ENCODE measurements at regions not wholly inside any gene's neighbourhood (a gene's known extent, or its start where the extent isn't known, plus 50 kb on each side); places are given as distances from the start of the nearest gene placed in this dataset.
"Not testable (repeated sequence)": the region's sequence is repeated elsewhere in the genome, so short reads cannot be mapped to it uniquely, and the experiment has no call there.

DNA sequence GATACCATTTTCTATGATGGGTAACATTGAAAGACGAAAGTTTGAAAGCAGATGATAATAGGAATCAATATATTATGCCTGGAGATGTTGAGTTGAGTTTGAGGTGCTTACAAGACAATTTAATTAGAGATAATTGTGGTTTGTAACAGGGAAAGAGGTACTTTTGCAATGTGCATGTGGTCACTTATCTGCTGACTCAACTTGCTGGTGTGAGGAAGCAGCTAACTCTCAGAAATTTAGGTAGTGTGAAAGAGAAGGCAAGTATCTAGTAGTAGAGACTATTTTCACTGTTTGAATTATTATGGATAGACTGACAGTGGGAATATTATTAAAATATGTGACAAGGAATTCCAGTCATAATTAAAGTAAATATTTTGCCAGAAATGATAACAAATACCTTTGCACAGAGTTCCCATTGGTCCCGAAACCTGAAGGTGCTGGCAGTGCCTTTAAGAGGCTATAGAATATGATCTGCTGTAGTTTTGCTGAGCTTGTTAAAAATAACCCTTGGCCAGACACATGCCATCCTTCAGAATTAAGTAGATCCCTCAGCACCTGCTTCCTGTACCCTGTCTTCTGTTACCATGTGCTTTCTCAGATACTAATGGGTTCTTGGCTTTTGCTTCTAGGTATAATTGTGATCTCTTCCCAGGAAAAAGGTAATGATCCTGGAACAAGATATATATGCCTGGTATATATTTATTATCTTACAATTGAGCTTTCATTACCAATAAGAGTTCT lies 315.9 kb downstream of the BCHE start:
- no peak for DNase-seq (ENCODE audit: low spot score)

DNA sequence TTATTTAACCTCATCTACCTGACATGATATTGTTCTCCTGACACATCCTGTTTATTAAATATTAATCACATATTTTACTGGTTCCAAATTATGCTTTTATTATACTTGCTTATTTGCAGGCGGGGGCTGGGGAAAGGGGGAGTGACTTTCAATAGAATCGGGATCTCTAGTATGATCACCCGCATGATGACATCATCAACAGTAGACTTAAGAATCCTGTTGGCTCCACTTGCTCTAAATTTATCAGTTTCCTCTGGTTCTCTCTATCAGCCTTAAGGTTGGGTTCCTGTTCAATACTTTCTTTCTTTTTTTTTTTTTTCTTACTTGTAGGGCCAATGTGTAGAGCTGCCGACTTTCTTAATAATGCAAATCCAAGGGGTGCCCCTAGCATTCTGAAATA lies 317.5 kb downstream of the BCHE start:
- DNase-seq (ENCODE audit: low spot score) = no peak

DNA sequence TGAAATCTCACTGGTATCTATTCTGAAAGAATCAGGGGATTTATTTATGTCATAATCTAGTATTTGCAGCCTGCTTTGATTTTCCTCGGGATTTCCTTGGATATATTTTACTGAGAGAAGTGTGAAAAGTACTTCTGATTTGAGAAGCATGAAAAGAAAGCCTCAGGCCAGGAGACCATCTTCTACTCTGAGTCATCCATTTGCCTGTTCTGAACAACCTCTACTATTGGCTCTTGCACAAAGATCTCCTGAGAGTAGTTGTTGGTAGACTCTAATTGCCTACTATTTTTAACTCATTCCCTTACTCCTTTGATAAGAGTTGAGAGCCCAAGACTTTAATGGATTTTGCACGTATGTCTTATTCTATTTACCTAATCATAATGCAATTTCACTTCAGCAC lies 318.9 kb downstream of the BCHE start:
- DNase-seq (ENCODE audit: low spot score) = no peak

DNA sequence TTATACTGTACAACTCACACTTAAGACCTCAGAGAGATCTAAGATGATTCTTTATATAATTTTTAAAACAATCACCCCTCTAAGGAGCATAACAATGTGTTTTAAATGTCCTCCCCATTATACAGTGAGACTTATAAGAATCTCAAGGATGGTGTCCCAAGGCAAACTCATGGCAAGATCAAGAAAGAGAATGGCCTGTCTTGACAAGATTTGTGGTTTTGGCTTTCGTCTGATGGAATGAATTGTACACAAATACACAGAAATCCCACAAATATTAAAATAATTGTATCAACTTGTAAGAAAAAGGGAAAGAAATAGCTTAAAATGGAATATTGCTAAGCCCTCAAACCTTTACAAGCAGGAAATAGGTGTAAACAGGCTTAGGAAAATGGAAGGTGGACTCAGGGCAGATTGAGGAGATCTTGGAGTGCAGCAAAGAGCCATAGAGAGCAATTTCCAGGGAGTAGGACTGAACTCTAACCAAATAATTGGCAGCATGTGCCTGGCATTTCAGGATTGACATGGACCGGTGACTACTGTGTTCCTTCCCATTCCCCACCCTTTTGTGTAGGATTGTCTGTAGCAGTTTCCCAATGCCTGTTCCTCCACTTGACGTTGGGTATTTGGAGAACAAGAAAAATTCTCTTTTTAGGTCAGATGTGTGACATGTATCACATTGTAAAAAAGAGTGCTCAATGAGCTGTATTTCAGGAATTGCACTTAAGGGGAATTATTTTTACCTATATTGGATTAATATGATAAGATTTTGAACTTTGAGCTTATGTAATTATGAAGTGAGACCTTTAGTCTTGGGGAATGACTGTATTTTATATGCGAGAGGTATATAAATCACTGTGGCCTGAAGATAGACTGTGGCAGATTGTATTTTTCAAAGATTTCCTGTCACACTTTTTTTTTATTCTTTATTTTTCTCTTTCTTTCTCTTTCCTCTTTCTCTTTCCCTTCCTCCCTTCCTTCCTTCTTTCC lies 317.8 kb upstream of the SLITRK3 start:
- DNase-seq (ENCODE audit: low spot score) = no peak

- no peak for DNase-seq (ENCODE audit: low spot score)
These were observed 311.4 kb upstream of the SLITRK3 start for GRCh38 chr3:165507576-165507975.

DNA sequence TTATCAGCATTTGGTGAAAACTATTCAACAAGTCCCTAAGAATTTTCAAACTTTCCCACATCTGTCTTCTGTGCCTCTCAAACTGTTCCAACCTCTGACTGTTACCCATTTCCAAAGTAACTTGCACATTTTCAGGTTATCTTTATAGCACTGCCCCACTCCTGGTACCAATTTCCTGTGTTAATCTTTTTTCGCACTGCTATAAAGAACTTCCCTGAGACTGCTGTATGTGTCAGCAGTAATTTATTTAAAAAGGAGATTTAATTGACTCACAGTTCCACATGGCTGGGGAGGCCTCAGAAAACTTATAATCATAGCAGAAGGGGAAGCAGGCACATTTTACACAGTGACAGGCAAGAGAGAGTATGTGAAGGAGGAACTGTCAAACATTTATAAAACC lies 310.9 kb upstream of the SLITRK3 start:
- DNase-seq (ENCODE audit: low spot score) = no peak

- no peak for DNase-seq (ENCODE audit: low spot score)
These were observed 309.5 kb upstream of the SLITRK3 start for GRCh38 chr3:165505657-165506056.

GRCh38 chr3:165504554-165504953 lies 308.4 kb upstream of the SLITRK3 start:
- DNase-seq (ENCODE audit: low spot score) = no peak

GRCh38 chr3:165503825-165504224 lies 307.6 kb upstream of the SLITRK3 start:
- no peak for DNase-seq (ENCODE audit: low spot score)

- peak; percentile 3 for DNase-seq (ENCODE audit: low spot score)
These were observed 307.2 kb upstream of the SLITRK3 start for GRCh38 chr3:165503346-165503745.

GRCh38 chr3:165502707-165503106 lies 306.5 kb upstream of the SLITRK3 start:
- DNase-seq (ENCODE audit: low spot score) = no peak

GRCh38 chr3:165498742-165499141 lies 302.6 kb upstream of the SLITRK3 start:
- not testable (repeated sequence) for DNase-seq (ENCODE audit: low spot score)

DNA sequence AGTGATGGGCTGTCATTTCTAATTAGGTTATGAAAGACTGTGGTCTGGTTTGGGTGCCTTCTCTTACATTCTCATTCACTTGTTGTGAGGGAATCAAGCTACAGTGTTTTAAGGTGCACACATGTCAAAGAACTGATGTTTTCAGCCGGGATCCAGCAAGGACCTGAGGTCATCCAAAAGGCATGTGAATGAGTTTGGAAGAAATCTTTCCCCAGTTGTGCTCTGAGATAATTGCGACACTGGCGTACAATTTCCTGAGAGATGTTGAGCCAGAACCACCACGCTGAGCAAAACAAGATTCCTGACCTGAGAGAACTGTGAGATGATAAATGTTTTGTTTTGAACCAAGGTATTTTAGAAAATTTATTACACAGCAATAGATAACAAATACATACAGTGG lies 295.3 kb upstream of the SLITRK3 start:
- no peak for DNase-seq (ENCODE audit: low spot score)

- no peak for DNase-seq (ENCODE audit: low spot score)
These were observed 280.3 kb upstream of the SLITRK3 start for GRCh38 chr3:165476399-165477060.

DNA sequence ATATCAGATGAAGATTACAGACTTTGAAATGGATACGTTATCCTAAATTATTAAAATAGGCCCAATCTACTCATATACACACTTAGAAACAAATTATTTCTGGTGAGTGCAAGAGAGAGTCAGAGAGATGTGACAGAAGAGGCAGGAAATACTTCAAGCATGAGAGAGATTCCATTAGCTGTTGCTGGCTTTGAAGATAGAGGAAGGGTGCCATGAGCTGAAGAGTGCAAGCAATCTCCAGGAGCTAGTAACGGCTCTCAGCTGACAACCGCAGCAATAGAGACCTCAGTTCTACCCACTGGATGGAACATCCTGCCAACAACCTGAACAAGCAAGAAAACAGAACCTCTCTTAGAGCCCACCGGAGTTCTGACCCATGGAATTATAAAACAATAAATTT lies 270.7 kb upstream of the SLITRK3 start:
- no peak for DNase-seq (ENCODE audit: low spot score)

GRCh38 chr3:165464736-165465135 lies 268.6 kb upstream of the SLITRK3 start:
- no peak for DNase-seq (ENCODE audit: low spot score)

- DNase-seq (ENCODE audit: low spot score) = no peak
These were observed 267.3 kb upstream of the SLITRK3 start for GRCh38 chr3:165463531-165463930.

DNA sequence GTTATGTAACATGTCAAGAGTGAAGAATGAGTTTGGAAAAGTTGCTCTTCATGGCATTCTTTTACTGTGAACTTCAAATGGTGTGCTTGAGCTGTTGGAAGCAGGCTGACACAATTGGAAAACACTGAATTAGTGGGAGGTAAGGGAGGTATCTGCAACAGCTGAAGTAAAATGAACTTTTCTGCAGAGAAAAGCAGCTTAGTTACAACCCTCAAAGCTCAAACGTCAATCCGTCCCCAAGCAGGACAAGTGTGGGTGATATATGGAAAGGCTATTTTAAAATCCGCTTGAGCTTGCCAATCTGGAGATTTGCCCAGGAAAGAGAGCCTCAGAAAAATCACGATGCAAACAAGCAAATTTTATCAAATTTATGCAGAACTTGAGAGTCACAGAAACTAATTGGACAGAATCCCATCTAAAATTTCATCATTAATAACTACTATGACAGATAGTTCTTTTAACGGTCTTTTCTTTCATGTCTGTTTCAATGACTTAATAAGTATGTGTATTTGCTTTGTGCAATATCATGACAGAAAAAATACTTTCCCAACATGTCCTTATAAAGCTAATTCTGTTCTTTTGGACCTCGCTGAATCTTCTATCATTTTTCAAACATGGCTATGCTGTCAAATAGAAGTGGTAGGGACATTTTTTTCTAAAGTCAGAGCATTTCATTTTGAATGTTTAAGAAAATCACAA lies 266.6 kb upstream of the SLITRK3 start:
- DNase-seq (ENCODE audit: low spot score) = peak; percentile 60

DNA sequence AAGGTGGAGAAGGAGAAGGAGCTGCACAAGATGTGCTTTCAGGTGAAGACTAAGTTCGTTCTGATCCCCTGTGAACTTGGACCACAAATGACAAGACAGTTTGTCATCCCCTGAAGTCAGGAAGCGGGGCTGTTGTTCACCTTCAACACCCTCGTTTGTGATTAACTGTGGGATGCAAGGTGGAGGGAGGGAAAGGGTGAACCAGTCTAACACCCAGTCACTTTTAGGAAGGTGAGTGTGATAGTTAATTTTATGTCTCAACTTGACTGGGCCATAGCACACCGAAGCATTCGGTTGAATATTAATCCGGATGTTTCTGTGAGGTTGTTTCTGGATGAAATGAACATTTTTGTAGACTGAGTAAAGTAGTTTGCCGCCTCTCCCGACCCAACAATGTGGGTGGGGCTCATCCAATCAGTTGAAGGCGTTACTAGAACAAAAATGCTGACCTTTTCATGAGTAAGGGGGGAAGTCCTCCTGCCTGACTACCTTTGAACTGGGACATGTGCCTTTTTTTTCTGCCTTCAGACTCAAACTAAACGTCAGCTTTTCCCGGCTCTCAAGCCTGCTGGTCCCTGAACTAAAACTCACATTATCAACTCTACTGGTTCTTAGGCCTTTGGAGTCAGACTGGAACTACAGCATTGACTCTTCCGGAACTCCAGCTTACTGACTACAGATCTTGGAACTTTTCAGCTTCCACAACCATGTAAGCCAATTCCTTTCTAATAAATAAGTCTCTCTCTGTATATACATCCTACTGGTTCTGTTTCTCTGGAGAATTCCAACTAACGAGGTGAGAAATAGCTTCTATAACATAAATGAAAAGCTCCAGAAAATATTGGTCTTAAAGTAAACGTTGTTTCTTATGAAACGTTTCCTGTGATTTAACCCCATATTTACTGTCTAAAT lies 264.0 kb upstream of the SLITRK3 start:
- no peak for DNase-seq (ENCODE audit: low spot score)

GRCh38 chr3:165459111-165459510 lies 262.9 kb upstream of the SLITRK3 start:
- DNase-seq (ENCODE audit: low spot score) = no peak

GRCh38 chr3:165457096-165457495 lies 260.9 kb upstream of the SLITRK3 start:
- no peak for DNase-seq (ENCODE audit: low spot score)

All from putamen (tissue), 1 donor.